Forelimb muscle (tissue), 1 donor: ENCODE measurements at regions not wholly inside any gene's neighbourhood (a gene's known extent, or its start where the extent isn't known, plus 50 kb on each side); places are given as distances from the start of the nearest gene placed in this dataset.
"Not testable (repeated sequence)": the region's sequence is repeated elsewhere in the genome, so short reads cannot be mapped to it uniquely, and the experiment has no call there.

ENCODE experiments used
- DNase-seq: peaks from one replicate; pipeline ENCODE4 v3.0.0-alpha.2; 2013; ENCODE audit warnings: low read depth

DNA sequence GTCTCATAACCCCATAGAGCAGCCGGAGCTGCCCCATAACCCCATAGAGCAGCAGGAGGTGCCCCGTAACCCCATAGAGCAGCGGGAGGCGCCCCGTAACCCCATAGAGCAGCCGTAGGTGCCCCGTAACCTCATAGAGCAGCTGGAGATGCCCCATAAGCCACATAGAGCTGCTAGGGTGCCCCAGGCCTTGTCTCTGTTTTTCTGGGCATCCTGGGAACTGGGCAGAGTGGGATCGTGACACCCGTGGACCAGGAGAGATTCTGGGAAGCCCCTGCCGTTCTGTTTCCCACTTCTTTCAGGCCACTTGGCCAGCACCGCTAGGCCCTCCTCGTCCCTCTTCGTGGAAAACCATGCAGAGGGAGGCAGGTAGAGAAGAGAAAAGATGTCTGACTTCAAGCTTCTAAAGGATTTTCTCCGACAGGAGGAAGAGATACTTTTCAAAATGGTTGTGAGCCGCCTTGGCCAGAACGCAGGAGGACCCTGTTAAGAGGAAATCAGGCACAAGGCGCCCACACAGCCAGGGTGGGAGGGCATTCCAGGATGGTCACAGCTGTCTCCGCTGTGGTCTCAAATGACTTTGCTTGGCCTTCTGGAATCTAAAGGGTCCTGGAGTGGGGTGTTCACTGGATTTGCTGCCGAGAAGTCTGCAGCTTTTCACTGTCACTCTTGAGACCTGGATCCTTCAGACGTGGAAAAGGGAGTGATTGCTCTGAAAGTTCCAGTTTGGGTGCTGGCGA, 171.8 kb downstream of the NPIPB11 start:
- DNase-seq: not testable (repeated sequence)

DNA sequence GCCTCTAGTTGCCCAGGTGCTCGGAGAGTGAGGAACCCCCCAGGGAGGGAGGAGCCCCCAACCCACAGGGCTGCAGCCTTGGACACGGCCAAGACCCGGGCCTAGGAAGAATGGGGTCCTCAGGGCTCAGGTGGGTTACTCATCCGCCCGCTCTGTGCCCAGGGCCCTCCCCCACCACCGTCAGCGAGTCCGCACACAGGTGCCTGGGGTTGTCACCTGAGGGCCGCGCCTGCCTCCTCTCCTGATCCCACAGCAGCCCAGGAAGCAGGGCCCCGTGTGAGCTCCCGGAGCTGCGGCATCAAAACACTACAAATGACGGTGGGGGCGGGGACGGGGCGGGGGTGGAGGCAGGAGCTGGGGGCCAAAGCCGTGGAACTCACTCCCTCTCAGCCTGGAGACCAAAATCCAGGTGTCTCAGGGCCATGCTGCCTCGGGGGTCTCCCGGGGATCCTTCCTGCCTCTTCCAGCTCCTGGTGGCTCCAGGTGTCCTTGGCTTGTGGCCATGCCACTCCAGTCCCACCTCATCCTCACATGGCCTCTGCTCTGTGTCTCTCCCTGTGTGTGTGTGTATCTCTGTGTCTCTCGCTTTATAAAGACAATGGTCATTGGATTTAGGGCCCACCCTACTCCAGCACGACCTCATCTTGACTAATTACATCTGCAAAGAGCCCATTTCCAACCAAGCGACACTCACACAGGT, 172.7 kb downstream of the NPIPB11 start:
- not testable (repeated sequence) for DNase-seq

DNA sequence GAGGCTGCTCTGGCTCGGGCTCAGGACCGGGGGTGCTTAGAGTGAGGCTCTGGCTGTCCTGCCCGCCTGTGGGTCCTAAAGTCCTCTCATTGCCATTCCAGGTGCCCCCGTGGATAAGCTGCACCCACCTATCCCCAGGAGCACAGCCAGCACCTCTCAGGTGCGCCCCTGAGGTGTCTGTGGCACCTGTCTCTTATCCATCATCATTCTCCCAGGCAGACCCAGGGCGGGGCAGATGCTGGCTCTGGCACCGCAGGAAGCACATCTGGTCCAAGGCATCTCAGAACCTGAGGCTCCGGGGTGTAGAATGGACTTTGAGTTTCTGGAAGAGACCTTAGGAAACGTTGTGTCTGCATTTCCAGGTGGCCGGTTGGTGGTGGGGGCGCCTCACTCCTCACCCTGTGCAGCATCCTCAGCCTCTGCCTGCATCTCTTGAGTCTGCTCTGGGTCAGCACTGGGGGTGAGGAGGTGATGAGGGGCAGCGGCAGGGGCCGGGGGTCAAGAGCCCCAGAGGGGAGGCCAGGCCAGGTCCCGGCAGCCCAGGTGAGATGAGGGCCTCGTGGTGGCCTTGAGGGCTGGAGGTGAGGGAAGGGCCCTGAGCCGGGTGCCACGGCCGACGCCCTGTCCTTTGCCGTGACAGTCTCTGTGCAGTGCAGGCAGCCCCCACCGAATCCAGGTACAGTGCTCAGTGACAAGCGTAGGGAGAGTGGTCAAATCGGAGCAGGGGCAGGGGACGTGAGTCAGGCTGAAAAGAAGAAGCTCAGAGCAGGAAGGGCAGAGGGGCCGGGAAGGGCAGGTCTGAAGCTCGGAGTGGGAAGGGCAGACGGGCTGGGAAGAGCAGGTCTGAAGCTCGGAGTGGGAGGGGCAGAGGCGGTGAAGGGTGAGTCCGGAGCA, 173.5 kb downstream of the NPIPB11 start:
- no peak for DNase-seq

DNA sequence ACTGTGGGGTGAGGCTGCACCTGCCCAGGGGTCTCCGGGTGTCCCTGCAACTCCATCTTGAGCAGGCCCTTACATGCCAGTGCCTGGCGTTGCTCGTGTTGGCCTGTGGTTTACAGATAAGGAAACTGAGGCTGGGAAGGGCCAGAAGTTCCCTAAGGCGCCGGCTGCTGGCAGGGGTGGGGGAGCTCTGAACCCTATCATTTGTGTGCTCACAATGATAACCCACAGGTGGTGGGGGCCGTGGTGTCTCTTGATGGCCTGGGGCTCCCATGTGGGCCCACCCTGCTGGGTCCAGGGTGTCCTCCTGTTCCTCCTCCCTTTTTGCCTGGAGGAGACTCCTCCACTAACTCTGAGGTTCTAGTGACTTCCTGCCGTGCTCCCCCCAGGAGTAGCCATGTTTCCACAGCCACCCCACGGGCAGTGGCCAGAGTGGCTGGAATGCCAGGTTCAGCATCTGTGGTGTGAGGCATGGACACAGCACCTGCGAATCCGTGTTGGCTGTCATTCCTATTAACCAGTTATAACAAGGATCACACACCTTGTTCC, 174.3 kb downstream of the NPIPB11 start:
- not testable (repeated sequence) for DNase-seq

DNA sequence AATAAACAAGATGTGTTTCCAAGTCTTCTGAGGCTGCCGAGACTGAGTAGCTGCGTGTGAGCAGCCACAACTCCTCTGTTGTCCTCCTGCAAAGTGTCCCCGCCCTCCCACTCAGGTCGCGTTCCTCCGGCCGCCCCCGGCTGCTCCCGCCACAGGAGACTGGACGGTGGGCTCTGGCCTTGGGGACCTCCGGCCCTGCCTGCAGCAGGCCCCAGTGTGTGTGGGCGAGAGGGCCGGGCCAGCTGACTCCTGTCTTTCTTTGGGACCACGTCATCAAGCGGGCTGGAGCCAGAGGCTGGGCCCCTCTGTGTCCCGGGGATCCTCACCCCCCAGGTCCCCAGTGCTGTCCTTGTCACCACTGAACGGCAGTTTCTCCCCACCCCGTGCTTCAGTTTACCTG, 175.3 kb downstream of the NPIPB11 start:
- no peak for DNase-seq

DNA sequence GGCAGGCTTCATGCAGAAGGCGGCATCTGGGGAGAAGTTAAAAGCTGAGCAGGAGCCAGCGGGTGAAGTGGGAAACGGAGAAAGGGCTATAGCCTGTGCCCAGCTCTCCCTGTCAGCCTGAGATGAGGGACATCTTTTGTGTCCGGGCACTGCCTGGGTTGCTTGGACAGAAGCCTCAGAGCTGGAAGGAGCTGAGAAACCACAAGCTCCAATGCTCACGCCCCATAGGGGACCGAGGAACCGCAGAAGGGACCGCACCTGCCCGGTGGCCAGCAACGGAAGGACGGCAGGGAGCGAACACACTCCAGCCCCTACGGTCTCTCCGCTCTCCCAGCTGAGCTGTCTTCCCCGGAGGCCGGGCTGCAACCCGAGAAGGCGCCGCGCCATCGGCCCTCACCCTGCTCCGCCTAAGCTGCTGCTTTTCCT, 175.8 kb downstream of the NPIPB11 start:
- no peak for DNase-seq

DNA sequence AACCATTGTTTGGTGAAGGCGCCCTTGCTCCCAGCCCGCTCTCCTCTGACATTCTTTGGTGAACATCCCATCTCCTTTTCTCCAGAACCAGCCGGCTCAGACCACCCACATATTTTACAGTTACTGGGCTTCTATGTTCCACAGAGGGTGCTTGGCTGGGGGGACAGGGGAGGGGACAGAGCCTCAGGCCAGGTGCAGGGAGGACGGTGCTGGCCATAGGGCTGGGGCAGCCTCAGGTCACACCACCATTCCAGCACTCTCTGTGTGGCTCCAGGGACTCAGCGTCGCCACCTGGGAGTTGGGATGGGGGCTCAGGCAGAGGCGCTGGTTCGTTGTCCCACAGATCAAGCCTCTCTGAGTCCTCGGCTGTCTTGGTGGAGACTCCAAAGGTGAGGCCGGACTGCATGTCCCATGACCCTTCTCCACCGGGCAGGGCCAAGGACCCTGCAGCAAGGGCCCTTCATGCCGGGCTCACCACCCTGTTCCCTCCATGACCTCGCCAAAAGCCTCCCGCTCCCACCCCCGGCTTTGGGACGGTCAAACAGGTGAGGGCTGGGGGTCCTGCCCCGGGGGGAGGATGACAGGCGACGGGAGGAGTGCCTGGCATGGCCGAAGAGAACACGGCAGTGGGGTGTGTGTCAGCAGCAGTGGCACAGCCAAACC, 176.4 kb downstream of the NPIPB11 start:
- not testable (repeated sequence) for DNase-seq

DNA sequence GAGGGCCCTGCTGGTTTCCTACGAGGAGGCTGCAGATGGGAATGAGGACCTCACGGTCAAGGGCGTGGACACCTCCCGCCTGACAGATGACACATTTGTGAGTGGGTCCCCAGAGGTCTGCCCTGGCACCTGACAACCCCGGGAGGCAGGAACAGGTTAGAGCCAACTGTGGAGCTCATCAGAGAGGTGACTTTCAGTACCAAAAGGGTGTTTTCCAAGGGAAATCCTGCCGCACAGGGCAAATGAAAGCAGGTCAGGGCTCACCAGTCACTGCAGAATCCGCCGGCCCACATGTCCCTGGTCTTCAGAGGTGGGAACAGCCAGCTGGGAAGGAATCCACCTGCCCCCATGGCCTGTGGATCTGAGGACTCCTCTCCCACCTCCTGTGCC, 176.9 kb downstream of the NPIPB11 start:
- not testable (repeated sequence) for DNase-seq

DNA sequence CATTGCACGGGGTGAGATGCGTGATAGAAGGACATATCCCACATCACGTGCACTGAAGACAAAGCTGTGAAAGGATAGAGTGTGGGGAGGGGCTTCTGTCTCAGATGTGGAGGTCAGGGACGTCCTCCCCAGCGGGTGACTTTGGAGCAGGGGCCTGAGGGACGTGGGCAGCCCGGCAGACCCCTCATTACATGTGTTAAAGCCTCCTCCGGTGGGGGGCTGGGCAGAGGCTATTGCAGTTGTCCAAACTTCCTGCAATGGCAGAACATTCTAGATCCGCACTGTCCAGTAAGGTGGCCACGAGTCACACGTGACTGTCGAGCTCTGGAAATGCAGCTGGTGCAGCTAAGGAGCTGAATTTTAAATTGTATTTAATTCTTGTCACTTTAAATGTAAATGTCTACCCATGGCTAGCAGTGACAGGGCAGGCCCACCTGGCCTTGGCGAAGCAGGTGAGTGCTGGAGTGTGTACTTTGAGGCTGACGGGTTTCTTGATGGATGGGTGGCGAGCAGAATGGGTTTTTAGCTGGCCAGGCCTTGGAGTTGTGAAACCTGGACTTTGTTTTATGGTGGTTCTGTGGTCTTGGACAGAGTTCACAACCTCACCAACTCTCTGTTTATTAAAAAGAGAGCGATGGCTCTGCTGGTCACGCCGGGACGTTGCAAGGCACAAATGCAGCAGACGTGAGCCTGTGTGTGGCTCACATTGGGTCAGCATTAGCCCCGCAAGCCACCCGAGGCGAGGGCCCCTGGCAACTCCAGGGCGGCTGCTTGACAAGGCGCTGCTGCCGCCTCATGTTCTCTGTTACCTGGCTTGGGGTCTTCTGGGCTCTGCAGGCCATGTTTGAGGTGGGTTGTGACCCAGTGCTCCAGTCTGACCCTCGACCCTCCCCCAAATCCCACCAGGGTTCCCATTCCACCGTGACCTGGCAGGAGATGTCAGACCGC, 177.6 kb downstream of the NPIPB11 start:
- DNase-seq: not testable (repeated sequence)

DNA sequence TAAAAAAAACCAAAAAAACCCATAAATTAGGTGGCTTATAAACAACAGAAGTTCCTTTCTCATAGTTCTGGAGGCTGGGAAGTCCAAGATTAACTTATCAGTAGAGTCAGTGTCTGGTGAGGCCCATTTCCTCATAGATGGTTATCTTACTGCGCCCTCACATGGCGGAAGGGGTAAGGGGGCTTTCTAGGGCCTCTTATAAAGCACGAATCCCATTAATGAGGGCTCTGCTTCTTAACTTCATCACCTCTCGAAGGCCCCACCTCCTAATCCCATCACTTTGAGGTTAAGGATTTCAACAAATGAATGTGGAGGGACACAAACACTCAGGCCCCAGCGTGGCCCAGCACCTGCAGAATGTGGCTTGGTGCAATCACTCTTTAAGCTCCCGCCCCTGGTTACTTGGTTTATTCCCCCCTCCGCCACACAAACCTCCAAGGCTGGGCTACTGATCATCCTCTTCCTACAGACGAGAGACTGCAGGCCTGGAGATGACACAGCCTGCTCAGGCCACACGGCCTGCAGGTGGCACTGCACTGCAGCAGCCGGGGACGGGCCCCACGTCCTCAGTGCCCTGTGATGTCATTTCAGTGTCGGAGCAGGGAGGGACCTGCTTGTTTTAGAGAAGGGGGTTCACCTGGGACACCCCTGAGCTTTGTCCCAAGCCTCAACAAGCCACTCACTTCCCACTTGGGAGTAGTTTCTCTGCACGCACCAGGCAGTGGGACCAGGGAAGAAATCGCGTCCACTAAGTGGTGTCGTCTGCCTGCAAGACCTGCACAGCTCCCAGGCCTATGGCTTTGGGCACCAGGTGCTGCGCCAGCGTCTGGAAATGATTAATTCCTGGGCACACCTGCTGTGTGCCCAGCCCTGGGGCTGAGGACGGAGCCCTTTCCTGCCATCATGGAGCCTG, 178.5 kb downstream of the NPIPB11 start:
- DNase-seq: not testable (repeated sequence)

DNA sequence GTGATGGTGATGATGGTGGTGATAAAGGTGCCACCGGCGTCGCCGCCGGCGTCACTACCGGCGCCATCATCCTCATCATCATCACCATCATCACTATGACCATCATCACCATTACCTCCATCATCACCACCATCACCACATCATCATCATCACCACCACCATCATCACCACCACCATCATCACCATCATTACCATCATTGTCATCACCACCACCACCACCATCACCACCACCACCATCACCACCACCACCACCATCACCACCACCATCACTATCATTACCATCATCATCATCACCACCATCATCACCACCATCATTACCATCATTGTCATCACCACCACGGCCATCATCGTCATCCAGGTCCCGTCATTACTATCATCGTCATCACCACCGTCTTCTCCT, 179.7 kb downstream of the NPIPB11 start:
- DNase-seq: no peak

DNA sequence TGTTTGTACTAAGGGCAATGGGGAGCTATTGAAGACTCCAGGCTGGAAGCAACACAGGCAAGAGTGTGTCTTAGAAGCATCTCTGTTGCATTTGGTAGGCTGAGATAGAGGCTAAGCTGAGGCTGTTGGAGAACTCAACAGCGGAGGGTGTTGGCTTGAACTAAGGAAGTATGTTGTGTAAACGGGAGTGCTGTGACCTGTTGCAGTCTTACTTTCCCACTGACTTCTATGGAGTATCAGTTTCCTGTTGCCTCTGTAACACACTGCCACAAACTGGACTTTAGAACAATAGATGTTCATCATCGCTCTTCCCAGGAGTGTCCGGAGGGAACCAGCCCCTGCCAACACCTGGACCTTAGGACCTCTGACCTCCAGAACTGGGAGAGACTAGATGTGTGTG, 181.8 kb downstream of the NPIPB11 start:
- DNase-seq: not testable (repeated sequence)

DNA sequence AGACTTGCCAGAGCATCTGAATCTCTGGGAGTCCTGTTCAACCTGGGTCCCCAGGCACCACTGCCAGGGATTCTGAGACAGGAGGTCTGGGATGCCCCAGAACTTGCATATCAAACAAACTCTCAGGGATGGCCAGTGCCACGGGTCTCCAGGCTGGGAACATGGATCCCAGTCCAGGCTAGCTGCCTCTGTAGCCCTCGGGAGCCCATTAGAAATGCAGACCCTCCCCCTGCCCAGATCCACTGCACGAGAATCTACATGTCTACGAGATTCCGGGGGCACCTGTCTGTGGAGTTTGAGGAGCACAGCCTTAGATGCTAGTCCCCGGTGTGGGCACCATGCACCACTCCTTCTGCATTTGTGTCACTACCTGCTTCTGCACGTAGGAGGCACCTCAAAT, 183.9 kb downstream of the NPIPB11 start:
- DNase-seq: not testable (repeated sequence)

DNA sequence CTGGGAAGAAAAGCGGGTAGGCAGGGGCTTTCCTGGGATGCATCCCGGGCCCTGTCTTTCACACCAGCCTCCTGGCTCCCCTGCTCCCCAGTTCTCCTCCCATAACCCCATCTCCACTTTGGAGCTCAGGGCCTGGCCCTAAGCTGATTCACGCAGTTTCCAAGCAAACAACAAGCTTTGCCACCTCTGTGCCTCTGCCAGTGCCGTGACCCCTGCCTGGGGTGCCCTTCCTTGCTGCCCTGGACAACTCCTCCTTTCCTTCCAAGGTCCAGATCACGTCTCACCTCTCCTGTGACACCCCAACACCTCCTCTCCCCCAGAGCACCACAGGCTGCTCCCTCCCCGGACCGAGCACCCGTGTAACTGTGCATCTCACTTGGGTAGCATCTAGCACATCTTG, 184.5 kb downstream of the NPIPB11 start:
- not testable (repeated sequence) for DNase-seq

DNA sequence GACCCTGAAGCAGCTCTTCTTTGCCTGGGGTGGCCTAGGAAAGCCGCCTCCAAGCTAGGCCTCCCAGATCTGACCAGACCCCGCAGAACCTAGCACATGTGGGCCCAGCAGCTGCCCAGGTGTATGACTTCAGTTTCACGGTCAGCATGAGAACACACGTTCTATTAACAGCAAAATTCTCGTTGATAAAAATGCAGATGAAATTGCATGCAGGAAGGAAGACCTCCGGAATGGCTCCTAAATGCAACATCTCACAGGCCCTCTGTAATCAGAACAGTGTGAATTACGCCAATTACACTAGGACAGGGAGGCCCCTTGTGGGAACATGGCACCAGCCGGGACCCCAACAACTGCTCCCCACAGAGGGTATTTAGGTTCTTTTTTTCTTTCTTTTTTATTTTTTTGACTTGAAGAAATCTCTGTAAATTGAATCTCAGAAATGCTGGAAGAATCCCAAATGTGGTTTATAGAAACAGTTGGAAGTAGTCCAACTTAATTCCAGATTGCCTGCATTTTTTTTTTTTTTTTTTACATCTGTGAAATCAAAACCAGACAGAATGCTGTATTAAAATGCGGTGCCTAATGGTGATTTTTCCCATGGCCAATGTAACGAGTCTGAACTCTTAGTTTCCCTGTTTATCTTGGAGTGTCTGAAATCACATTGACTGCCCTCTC, 185.1 kb downstream of the NPIPB11 start:
- not testable (repeated sequence) for DNase-seq

DNA sequence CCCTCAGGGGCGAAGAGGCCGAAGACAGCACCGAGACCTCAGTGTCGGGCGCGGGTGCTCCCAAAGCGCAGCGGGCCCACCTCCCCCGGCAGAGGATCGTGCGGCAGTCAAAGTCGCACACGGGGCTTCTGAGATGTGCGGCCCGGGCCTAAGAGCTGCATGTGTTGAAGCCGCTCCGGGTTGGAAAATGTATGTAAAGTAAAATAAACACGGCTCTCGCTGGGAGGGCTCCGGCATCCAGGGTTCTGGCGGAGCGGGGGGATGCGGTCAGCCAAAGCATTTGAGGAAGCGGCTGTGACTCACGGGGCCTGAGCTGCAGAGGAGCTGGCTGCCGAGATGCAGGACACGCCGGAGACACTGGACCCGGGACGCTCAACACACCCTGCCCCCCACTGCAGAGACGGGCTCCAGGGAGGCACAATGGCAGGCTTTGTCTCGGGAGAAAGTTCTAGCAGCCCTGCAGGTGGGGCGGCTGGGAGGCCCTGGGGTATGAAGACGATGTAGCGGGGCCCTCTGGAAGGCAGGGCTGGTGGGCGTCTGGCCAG, 185.8 kb downstream of the NPIPB11 start:
- not testable (repeated sequence) for DNase-seq

DNA sequence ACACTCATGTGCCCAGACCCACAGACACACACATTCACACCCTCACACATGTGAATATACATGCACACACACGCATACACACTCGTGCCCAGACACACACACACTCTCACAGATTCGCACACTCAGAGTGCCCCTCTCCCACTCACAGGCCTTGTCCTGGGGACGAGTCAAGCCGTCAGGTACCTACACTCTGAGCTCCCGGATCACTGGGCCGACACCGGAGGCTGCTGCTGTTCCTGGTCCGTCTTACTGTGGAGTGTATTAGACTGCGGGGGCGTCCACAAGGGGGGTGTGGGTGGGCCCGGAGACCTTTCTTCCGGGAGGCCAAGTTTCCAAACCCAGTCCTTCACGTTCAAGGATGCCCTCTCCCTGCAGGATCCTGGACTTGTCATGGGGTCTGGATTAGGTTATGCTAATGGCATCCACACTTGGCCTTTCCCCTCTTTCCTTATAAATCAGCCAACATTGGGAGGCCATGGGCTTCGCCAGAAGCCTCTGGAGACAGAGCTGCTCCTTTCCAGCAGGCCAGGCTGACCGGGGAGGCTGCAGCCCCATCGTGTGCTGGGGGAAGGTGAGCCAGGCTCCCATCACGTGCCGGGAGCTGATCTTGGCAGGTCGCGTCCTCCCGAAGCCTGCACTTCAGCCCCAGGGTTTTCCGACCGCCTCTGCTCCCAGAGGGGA, 186.4 kb downstream of the NPIPB11 start:
- DNase-seq: not testable (repeated sequence)

DNA sequence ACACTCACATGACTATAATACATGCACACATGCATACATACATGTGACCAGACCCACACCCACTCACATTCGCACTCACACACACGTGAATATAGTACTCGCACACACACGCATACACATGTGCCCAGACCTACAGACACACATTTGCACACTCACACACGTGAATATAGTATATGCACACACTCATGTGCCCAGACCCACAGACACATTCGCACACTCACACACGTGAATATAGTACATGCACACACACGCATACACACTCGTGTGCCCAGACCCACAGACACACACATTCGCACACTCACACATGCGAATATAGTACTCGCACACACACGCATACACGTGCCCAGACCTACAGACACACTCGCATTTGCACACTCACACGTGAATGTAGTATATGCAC, 186.9 kb downstream of the NPIPB11 start:
- DNase-seq: not testable (repeated sequence)
